Erythroblast (primary cell): ENCODE measurements at regions not wholly inside any gene's neighbourhood (a gene's known extent, or its start where the extent isn't known, plus 50 kb on each side); places are given as distances from the start of the nearest gene placed in this dataset.

ENCODE experiments used
- DNase-seq, 2 experiments: peaks; one replicate each; lab custom pipeline; 2025; lab: John Stamatoyannopoulos, UW
- GATA1 ChIP-seq: IDR thresholded peaks from 2 replicates; pipeline ENCODE4 v1.6.1; 2011; ENCODE audit warnings: low read depth, mild to moderate bottlenecking, control low read depth, low read length, moderate library complexity
- POLR2A ChIP-seq: IDR thresholded peaks from 2 replicates; pipeline ENCODE4 v1.6.1; 2011; ENCODE audit warnings: mild to moderate bottlenecking, low read length

DNA sequence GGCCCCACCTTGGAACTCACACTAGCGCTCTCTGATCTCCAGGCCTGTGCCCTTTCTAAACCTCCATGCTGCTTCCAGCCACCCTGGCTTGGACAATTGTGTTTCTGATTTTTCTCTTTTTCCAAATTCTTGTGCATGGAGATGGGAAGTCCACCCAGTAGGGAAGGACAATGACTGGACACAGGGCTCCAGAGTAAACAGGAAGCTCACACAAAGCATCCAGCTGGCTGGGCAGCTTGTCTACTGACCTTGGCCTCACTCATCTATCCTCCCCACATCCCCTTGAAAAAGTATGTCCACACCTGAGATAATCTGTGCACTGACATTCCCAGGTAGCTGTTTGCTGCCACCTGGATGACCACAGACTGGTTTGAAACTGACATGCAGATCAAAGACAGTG lies 331.2 kb upstream of the MAF start:
- DNase-seq, result no peak
- TF ChIP-seq POLR2A (no peak), GATA1 (no peak)

DNA sequence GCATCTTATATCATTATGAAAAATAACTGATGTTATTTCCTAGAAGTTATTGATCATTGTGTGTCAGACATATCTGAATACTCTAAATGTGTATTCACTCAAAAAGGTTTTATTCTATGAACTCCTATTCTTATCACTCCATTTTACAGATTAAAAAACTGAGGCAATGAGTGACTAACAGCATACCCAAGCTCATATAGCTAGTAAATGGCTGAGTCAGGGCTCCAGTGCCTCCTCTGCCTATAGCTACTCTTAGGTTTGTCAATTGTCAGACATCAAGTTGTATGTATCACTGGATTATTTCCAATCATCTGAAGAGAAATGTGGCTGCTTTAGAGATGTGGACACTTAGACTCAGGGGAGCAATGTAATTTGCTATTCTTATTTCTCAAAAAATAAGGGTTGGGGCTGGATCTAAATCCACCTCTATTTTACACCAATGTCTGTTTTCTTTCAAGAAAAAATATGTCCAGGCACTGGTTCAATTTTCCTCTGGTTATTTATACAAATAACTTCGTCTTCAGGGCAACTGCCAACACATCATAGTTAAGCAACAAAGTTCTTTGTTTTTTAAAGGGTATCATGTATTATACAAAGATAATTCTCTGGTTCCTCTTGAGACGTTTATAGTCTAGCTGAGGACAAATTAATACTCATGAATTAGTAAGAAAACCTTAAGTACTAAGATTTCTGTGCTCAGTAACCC lies 328.9 kb upstream of the MAF start:
- no peak for DNase-seq
- TF ChIP-seq POLR2A, result no peak
- no peak for TF ChIP-seq GATA1

DNA sequence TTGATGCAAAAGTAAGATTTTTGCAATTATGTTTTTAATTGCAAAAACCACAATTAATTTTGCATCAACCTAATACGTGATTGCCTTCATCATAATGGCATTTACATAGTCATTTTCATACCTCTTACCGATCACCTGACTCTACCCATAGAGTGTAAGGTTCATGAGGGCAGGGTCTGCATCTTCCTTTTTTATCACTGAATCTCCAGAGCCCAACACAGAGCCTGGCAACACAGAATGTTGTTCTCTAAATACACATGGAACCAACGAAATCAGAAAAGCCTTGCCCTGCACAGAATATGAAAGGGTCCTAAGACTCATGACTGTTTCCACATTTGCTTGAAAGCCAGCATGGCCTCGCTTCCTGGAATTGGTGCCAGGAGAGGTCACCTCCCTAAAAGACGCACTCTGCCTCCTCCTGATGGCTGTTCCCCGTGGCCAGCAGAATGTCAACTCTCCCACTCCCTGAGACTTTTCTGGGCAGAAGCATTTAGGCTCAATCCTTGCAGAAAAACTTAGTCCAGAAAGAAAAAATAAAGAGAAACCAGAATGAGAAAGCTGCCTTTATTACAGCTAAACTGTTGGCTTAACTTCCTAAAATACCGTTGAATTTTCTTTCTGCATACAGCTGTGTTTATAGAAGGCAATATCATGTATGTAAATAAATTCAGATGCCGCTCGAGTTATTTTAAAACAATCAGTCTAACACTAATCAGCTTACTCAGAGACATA lies 327.8 kb upstream of the MAF start:
- TF ChIP-seq POLR2A (no peak), GATA1 (no peak)
- DNase-seq, result no peak

DNA sequence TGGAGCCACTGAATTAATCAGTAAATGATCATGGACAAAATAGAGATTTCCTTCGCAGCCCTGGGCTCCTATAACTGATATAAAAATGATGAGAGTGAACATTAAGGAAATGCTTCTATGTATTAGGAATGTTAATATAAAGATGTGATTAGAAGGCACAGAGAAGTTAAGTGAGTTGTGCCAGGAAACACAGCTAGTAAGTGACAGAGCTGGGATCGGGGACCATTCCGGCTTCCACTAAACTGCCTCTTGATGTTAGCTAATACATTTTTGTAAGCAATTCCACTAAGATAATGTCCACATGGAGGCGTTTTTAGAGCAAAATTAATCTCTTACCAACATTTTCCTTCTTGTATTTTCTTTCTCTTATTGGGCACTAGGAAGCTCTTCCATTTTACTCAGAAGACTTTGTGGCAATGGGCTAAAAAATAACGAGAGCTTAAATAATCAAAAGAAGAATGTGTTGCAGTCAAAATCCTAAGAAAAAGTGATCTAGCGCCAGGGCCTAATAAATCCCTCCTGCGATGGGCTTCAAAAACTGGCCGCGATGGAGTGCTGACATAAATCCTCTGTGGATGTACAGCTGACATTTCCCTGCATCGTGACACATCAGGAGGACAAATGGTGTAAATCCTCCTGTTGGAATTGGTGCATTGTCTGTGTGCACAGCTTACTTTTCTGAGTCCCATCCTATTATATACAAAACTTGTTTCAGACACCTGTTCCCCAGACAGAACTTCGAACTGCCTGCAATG lies 326.1 kb upstream of the MAF start:
- no peak for DNase-seq
- TF ChIP-seq GATA1, result no peak
- TF ChIP-seq POLR2A, result no peak

DNA sequence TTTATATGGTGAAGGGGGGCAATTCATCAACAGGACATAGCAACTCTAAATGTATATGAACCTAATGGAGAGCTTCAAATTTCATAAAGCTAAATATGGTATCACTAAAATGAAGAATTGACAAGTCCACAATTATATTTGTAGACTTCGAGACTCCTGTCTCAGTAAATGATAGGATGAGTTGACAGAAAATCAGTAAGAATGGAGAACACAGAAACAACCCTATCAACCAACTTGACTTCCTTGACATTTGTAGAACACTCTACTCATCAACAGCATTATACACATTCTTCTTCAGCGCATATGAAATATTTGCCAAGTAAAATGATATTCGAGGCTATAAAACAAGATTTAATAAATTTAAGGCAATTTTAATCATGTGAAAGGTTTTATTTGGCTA lies 322.9 kb upstream of the MAF start:
- TF ChIP-seq POLR2A (no peak), GATA1 (no peak)
- no peak for DNase-seq

DNA sequence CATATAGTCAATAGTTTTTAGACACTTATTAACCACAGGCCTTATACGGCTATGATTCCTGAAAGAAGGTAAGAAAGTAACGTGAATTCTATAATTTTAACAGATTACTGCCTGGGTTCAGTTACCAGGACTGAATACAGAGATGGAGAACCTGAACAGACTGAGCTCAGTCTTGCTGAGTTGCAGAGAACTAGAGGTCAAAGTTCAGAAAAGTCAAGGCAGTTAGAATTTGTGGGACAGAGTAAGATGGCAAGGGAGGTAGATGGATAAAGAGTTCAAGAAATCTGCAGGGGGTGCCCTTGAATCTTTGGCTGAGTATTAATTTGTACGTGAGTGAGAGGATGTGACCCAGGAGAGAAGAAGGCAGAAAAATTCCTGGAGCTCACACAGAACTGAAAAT lies 320.1 kb upstream of the MAF start:
- DNase-seq, result no peak
- TF ChIP-seq GATA1 (no peak), POLR2A (no peak)

DNA sequence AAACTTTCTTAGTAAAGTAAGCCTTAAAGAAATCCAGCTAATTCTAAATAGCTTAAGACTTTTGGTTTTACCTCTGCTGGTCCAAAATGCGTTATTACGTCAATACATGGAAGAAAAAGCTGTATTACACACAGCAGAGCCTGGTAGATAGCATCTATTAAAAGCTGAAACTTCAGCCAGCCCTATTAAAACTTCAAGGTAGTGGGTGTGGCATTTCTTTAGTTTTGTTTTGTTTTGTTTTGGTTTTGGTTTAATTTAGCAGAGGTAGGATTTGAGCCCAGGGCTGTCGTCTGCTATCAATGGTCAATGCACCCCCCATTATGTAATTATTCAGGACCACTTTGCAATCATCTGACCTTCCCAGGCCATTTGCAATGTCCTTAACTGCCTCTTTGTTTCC lies 318.4 kb upstream of the MAF start:
- no peak for TF ChIP-seq GATA1
- TF ChIP-seq POLR2A, result no peak
- DNase-seq, result no peak

DNA sequence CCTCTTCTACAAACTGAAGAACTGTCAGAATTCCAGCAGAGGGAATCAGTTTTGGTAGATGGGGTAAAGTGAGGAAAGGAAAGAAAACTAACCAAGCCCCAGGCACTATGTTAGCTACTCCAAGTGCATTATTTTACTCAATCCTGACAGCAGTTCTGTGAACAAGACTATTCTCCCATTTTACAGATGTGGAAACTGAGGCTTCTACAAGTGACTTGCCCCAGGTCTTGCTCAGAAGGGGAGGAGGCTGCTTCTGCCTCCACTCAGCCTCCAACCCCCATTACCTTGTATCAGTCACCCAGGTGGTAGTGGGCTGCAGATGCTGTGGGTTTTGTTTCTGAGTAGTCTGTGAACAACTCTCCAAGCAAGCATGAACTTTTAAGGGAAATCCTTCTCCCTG lies 315.2 kb upstream of the MAF start:
- no peak for DNase-seq
- no peak for TF ChIP-seq GATA1
- no peak for TF ChIP-seq POLR2A

DNA sequence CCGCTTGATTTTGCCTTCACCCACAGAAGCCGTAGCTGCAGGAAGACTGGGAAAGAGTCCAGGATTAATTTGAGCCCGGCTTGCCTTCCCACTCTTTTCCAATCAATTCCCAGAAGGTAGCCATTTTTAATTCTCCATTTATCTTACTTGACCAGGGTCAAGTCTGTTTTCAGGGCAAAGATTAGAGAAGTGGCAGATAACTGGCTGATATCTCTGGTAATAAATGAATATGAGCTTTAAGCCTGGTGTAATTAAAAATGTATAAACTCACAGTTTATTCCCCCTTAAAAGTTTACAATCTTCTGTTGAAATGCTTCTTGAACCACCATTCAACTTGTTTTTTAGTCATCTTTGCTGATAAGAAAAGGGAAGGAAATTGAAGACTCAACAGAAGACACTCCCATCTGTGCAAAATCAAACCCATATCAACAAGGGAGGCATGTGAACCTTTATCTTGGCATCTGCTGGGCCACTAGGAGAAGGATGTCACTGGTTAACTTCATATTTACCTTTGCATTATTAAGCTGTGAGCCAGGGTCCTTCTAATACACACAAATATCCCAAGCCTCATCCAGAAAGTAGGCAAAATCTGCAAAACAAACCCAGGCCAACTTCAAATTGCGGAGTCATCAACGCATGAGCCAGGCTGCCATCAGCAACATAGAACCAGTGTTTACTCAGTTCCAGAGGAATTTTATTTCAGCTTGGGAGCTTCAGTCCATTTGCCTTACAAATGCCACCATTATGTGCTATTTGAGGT lies 314.6 kb upstream of the MAF start:
- no peak for TF ChIP-seq GATA1
- DNase-seq, result no peak

DNA sequence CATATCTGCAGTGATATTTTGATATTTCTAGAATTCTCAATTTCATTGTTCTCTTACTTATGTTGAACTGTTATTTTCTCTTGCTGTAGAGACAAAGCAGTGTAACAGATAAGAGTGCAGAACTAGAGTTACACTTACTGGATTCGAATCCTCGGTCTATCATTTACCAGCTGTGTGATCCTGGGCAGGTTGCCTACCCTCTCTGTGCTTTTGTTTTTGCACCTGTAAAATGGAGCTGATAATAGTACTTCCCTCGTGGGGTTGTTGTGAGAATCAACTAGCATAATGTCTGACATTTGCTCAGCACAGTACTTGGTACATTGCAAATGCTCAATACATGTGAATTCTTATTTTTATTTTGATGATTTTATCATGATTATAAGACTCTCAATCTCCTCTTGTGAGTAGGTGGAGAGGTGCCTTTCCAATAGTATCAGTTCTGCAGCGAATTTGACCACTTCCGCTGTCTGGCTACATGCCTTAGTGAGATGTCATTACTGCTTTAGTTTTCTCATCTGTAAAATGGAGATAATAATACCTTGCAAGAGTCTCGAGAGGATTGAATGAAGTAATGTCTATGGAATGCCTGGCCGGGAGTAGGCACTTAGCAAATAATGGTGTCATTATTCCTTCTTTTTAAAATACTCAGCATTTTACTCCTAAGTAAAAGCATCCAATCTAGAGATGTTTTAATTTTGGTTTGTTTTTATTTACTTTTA lies 312.2 kb upstream of the MAF start:
- DNase-seq, result no peak

DNA sequence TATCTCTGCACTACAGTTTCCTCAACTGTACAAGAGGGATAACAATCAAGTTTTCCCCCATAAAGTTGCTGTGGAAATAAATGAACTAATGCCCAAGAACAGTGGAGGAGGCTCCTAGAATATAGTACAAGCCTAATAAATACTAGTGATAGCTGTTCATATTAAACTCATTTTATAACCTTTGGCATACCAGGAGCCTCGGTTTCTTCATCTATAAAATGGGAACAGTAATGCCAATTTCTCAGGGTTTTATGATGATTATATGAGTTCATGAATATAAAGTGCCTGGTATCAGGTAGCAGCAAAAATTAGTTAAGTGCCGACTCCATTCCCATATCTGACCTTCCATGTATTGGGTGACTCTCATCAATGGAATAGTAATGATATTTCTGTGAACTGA lies 311.1 kb upstream of the MAF start:
- no peak for DNase-seq
- TF ChIP-seq POLR2A (no peak), GATA1 (no peak)

More for the DNA sequence above, 312.2 kb upstream of the MAF start:
- no peak for TF ChIP-seq GATA1
- no peak for TF ChIP-seq POLR2A

DNA sequence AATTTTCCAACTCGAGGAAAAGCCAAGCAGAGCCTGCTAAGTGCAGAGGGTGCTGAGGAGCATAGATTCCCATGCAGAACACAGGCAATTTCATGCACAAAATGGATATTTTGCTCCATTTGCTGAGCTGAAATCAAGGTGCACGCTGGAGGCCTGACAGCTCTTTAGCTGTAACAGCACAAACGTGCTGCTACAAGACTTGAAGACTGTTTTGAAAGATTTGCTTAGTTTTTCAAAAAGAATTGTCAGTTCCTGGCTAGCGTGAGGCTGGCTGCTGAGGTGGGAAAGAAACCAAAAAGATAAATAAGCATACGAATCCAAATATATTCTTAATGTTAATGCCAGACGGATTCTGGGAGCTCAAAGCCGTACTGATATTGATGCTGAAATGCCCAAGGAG lies 309.0 kb upstream of the MAF start:
- no peak for DNase-seq
- TF ChIP-seq GATA1 (no peak), POLR2A (no peak)

DNA sequence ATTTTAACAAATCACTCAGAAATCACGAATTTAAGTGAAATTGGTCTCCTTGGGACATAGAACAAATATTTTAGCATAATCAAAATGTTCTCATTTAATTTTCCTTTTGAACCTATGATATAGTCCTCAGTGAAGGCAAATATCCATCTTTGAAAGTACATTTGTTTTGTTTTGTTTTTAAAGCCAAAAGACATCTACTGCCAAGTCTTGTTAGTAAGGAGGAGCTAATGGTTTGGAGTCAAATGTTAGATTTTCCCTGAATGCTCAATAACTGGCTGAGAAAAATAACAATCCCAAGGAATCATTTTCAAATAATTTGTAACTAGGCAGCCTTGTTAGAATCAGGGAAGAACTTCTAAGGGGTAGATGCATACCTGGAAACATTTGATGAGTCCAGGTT lies 302.9 kb upstream of the MAF start:
- TF ChIP-seq GATA1 (no peak), POLR2A (no peak)
- no peak for DNase-seq

DNA sequence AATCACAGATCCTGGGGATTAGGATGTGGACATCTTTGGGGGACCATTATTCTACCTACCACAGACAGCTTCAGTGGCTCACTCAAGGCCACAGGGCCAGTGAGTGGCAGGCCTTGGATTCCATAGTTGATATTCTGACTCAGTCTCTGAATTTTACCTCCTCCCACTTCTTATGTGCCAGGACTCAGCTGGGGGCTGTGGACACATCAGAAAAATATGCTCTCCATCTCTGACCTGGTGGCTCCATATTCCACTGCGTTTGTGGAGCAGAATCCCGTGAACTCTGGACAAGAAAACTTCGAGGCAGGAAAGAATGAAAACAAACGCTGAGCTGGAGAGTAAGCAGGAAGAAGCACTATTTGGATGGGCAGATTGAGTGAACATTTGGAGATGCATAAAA lies 301.8 kb upstream of the MAF start:
- TF ChIP-seq POLR2A (no peak), GATA1 (no peak)
- DNase-seq, result no peak
